Psoas muscle (tissue), 7 donors: ENCODE measurements at regions not wholly inside any gene's neighbourhood (a gene's known extent, or its start where the extent isn't known, plus 50 kb on each side); places are given as distances from the start of the nearest gene placed in this dataset.

ENCODE experiments used
- ATAC-seq, 4 donors: fragments of 200-7000 bp; cut with Tn5 transposase; one replicate each; pipeline ENCODE4 v1.9.1; 2020; ENCODE audit warnings: moderate library complexity in 3 of 4, mild to moderate bottlenecking in 2 of 4
- DNase-seq, 2 donors: peaks; one replicate each; pipeline ENCODE4 v3.0.0-alpha.2; 2020
- H3K27ac ChIP-seq: fragments of 200-600 bp; one replicate; pipeline ENCODE4 v1.8.0; 2022
- H3K27me3 ChIP-seq, 3 donors: fragments of 200-600 bp in 1 of 3; one replicate each; pipeline versions ENCODE4 v1.6.1 to v1.8.0; 2013 to 2022; ENCODE audit warnings: low read length in 2 of 3, mild to moderate bottlenecking in 2 of 3, moderate library complexity in 1 of 3; ENCODE audit not compliant: insufficient read depth in 3 of 3
- H3K36me3 ChIP-seq, 2 donors: fragments of 200-600 bp in 1 of 2; one replicate each; pipeline versions ENCODE4 v1.6.1 to v1.8.0; 2013 to 2022; ENCODE audit warnings: low read depth in 1 of 2, mild to moderate bottlenecking in 1 of 2, moderate library complexity in 1 of 2; ENCODE audit not compliant: insufficient read depth in 1 of 2
- H3K4me1 ChIP-seq: fragments of 200-600 bp; one replicate; pipeline ENCODE4 v1.8.0; 2022
- H3K4me3 ChIP-seq: fragments of 200-600 bp; one replicate; pipeline ENCODE4 v1.8.0; 2022; ENCODE audit warnings: mild to moderate bottlenecking
- H3K9me3 ChIP-seq: fragments of 200-600 bp; one replicate; pipeline ENCODE4 v1.8.0; 2022
- CTCF ChIP-seq: fragments of 200-600 bp; IDR thresholded peaks from one replicate; pipeline ENCODE4 v1.8.0; 2022; ENCODE audit warnings: antibody characterized with exemption
- WGBS, 3 donors: extraction: QIAGEN DNeasy Blood & Tissue Kit; methylation state at CpG; one replicate each; pipeline versions ENCODE4 v1.1.6 to v1.1.7; 2013; 5-methylcytosine and 5-hydroxymethylcytosine counted together
- intact Hi-C, 2 donors: fragments of 100-400 bp; cut with DNase I; formaldehyde crosslinking; loops; one replicate each; pipeline versions ENCODE4 v1.11.0 to v1.14.2; 2022
- donor health status: healthy with polysubstance abuse.
- donor health status: DM: no; HTN: no; CAD: no; lungs with moderate emphysema.
- donor health status: Bipolar disorder and iron deficiency.
- donor health status: healthy.
- donor health status: DM: yes; HTN: yes; CAD: no.
- donor health status: DM: no; HTN: no; CAD: no.
- donor health status: DM: yes; HTN: yes; CAD: no.

DNA sequence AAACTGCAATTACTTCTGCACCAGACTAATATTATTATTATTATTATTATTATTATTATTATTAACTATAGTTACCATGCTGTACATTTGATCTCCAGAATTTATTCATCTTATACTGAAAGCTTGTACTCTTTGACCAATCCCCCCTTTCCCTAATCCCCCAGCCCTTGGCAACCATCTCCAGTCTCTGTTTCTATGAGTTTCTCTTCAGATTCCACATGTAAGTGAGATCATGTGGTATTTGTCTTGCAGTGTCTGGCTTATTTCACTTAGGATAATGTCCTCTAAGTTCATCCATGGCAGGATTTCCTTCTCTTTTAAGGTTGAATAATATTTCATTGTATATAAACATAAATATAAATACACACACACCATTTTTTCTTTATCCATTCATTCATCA lies 287.0 kb upstream of the DAB2 start:
- TF ChIP-seq CTCF = no peak
- Histone ChIP-seq H3K27me3 (no peaks in the 10 kb centered on the region), H3K27ac (no peak overlapping the region), H3K4me3 (no peak overlapping the region), H3K4me1 (peaks cover 16% of the 10 kb centered on the region), H3K36me3 (no peaks in the 10 kb centered on the region), H3K9me3 (no peaks in the 10 kb centered on the region)
- ATAC-seq = no peak
- intact Hi-C loops = loop anchor here (5.0 to 10.0 kb wide), 3 partner anchors 973 to 1023 kb away; no protein-coding TSS in a partner anchor
- no peak for DNase-seq

DNA sequence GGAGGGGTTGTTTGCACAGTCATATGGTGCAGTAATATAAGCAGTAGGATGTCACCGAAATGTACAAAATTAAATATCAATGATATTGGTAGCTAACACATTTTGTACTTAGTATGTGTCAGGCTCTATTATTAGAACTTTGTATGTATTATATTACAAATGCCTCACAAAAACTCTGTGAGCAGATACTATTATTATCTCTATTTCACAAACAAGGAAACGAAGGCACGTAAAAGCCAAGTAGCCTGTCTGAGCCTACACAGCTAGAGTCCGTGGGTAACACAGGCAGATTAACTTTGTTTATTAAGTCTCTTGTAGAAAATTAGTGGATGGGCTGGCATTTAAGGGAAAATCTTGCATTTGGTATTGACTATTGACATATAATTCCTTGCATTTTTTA lies 284.3 kb upstream of the DAB2 start:
- Histone ChIP-seq H3K36me3 (no peaks in the 10 kb centered on the region), H3K9me3 (no peaks in the 10 kb centered on the region), H3K27me3 (no peaks in the 10 kb centered on the region), H3K27ac (peak overlapping the region; percentile 54), H3K4me3 (peak overlapping the region; percentile 35), H3K4me1 (peaks cover 8% of the 10 kb centered on the region)
- ATAC-seq (peak; percentile 81 to 94 (median 88)), DNase-seq (no peak)
- intact Hi-C loops = no loop called here
- no peak for TF ChIP-seq CTCF
- 25 to 37% (median 36%) methylated on average over 4 of the region's 4 CpGs for WGBS, 3 donors

DNA sequence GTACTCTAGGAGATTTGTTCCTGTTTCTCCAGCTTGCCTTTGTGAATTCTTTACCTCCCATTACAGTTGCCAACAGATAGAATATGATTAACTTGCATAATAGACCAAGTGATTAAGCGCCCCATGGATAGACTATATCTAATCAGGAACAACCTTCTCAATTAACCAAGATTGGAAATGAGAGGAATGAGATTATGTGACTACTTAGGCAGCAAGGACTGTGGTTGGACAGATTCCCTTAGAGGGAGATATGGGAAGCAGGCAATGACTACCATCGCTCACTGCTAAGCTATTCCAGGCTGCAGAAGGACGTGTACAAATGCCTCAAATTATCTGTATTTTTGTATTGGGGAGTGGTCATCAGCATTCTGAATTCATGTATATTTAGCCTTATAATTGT lies 278.1 kb upstream of the DAB2 start:
- ATAC-seq (no peak), DNase-seq (no peak)
- no peak for TF ChIP-seq CTCF
- H3K9me3 ChIP-seq = no peaks in the 10 kb centered on the region
- intact Hi-C loops = no loop called here
- no peaks in the 10 kb centered on the region for H3K4me1 ChIP-seq
- H3K36me3 ChIP-seq = no peaks in the 10 kb centered on the region
- 80 to 85% (median 82%) methylated on average over 3 of the region's 3 CpGs for WGBS, 3 donors
- no peak overlapping the region for H3K4me3 ChIP-seq
- no peaks in the 10 kb centered on the region for H3K27me3 ChIP-seq
- H3K27ac ChIP-seq = no peak overlapping the region

- no peak for TF ChIP-seq CTCF
- Histone ChIP-seq H3K4me3 (no peak overlapping the region), H3K27ac (no peak overlapping the region), H3K4me1 (no peaks in the 10 kb centered on the region), H3K27me3 (no peaks in the 10 kb centered on the region), H3K36me3 (no peaks in the 10 kb centered on the region), H3K9me3 (no peaks in the 10 kb centered on the region)
- no peak for DNase-seq
- intact Hi-C loops = no loop called here
- no peak for ATAC-seq
- WGBS, 3 donors = 58 to 75% (median 73%) methylated on average over 1 of the region's 1 CpG
Observed at GRCh38 chr5:39700523-39700922, 275.7 kb upstream of the DAB2 start.

GRCh38 chr5:39698838-39699560 lies 274.2 kb upstream of the DAB2 start:
- ATAC-seq (no peak), DNase-seq (no peak)
- Histone ChIP-seq H3K9me3 (no peaks in the 10 kb centered on the region), H3K36me3 (no peaks in the 10 kb centered on the region), H3K4me3 (no peak overlapping the region), H3K27me3 (no peaks in the 10 kb centered on the region), H3K4me1 (no peaks in the 10 kb centered on the region), H3K27ac (no peak overlapping the region)
- 53 to 65% (median 56%) methylated on average over 4 of the region's 4 CpGs for WGBS, 3 donors
- intact Hi-C loops = no loop called here
- no peak for TF ChIP-seq CTCF
